ENCODE measurements at regions not wholly inside any gene's neighbourhood (a gene's known extent, or its start where the extent isn't known, plus 50 kb on each side); places are given as distances from the start of the nearest gene placed in this dataset.
"Not testable (repeated sequence)": the region's sequence is repeated elsewhere in the genome, so short reads cannot be mapped to it uniquely, and the experiment has no call there.

DNA sequence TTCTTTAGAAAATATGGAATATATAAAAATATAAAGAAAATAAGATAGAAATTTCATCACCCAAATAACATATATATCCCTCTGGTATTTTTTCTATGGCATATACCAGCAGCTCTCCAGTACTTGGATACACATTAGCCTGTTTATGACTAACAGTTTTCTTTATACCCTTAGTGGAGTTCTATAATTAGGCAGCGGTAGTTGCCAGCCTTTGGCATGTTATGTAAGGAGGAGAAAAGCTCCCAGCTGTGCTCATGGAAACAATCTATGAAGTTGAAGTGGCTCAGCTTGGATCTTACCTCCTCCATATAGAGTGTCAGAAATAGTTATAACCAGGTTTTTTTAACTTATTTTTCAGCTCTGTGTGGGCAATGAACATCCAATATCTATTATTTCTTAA lies 1636.8 kb downstream of the AMY1C start:
- DNase-seq (ENCODE audit: low read depth), result no peak

GRCh38 chr1:105396001-105396400 lies 1646.3 kb downstream of the AMY1C start:
- no peak for DNase-seq (ENCODE audit: low read depth)

GRCh38 chr1:105398909-105399308 lies 1649.2 kb downstream of the AMY1C start:
- no peak for DNase-seq (ENCODE audit: low read depth)

GRCh38 chr1:105399716-105400115 lies 1650.0 kb downstream of the AMY1C start:
- DNase-seq (ENCODE audit: low read depth), result no peak

DNA sequence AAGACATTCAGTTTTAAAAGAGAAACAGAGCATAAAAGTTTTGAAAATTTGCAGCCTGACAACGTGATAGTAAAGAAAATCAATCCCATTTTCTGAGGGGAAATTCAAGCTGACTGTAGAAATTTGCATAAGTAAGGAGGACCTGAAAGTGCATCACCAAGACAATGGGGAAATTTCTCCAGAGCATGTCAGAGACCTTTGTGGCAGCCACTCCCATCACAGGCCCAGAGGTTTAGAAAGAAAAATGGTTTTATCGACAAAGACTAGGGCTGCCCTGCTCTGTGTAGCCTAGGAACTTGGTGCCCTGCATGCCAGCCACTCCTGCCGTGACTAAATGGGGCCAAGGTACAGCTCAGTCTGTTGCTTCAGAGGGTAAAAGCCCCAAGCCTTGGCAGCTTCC lies 1640.2 kb upstream of the PRMT6 start:
- DNase-seq (ENCODE audit: low read depth), result no peak

GRCh38 chr1:105419030-105419429 lies 1637.4 kb upstream of the PRMT6 start:
- DNase-seq (ENCODE audit: low read depth), result no peak

DNA sequence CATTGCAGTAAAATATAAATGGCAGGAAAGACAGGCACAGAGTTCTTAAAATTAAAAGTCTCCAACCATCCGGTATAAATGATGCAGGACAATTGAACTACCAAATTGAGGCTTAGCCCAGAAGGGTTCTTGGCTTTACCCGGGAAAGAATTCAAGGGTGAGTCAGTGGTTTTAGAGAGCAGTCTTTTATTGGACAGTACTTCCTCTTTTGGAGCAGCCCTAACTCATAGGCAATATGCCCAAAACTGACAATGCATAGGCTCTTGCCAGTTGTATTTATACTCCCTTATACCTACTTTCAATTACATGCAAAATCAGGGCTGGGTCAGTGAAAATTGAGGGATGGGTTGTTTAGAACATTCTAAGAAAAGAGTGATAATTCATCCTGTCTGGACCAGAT lies 1628.9 kb upstream of the PRMT6 start:
- DNase-seq (ENCODE audit: low read depth), result peak; percentile 6

DNA sequence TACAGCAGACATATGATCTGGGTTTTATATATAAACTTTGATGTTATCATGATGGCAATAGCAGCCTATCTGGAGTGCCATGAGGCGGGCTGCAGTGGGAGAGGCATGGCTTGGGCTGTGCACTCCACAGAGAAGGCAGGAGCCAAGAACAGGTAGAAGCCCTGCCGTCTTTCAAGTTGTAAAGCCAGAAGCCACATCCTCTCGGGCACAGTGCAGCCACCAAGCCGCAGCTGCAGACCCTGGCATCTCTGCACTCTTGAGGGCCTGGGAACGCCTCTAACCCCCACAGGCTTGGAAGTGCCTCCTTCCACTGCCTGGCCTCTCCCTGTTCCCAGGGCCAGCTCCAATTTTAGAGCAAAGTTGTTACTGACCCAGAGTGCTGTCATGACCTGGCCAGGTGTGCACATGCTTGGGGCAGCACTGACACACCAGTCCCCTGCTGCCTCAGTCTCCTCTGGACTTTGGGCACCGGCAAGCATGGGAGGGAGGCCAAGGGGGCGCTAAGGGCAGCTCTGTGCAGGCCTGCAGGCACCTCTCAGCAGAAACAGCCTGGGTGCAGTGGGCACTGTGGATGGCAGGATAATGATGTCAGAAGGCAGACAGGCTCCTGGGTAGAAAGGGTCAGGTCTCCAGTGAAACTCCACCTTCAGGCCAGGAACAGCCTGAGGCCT lies 1619.8 kb upstream of the PRMT6 start:
- no peak for DNase-seq (ENCODE audit: low read depth)

- no peak for DNase-seq (ENCODE audit: low read depth)
Observed at GRCh38 chr1:105437847-105438246, 1618.6 kb upstream of the PRMT6 start.

DNA sequence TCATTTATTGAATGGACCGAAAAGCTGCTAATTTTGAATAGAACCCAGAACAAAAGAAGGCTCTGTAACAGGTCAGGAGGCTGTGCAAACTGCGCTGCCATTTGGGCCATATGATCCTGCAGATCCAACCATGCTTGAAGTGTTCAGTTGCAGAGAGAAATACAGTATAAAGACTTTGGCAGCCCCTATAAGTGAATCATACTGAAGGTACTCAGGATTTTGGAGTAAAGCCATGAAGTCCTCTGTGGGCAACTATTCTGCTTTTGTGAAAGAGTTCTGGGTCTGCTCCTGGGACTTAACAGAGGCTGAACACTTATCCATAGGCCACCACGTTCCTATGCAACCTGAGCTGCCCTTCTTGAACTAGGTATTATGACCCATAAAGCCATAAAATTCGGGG lies 1613.6 kb upstream of the PRMT6 start:
- no peak for DNase-seq (ENCODE audit: low read depth)

DNA sequence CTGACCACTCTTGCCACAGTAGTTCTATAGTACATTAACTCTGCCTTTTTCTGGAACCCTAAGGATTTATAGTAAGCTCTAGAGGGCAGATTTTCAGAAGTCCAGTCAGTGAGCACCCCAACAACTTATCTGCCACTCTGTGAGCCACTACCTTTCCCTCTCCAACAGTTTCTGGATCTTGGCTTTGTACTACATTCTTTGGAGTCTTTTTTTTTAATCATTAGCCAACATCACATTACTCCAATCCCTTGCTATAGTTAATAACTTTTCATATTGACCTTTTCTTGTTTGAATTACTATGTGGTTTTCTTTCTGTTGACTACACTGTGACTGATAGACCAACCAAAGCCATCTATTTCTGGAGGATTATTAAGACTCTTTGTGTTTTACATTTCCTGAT lies 1596.7 kb upstream of the PRMT6 start:
- no peak for DNase-seq (ENCODE audit: low read depth)

GRCh38 chr1:105462308-105462707 lies 1594.2 kb upstream of the PRMT6 start:
- DNase-seq (ENCODE audit: low read depth), result no peak

DNA sequence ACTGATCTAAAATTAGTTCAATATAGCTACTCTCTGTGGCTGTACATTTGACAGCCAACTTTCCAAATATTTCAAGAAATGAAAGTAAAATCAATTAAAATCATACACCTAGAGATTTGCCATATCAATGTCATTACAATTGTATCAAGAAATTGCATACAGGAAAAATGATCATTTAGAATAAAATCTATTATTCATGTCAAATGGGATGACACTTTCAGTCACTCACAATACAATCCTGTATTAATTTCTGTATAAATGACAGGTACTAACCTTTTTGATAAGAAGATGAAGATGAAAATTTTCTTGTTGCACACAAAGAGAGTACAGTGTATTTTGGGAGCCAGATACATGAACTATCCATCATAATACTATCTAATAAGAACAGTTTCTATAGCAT lies 1588.9 kb upstream of the PRMT6 start:
- DNase-seq (ENCODE audit: low read depth), result no peak

GRCh38 chr1:105470541-105470940 lies 1585.9 kb upstream of the PRMT6 start:
- not testable (repeated sequence) for DNase-seq (ENCODE audit: low read depth)

GRCh38 chr1:105483436-105483835 lies 1573.0 kb upstream of the PRMT6 start:
- no peak for DNase-seq (ENCODE audit: low read depth)

- DNase-seq (ENCODE audit: low read depth), result peak; percentile 93
Observed at GRCh38 chr1:105485207-105485606, 1571.3 kb upstream of the PRMT6 start.

- DNase-seq (ENCODE audit: low read depth), result no peak
Observed at GRCh38 chr1:105492921-105493320, 1563.6 kb upstream of the PRMT6 start.

GRCh38 chr1:105516068-105516467 lies 1540.4 kb upstream of the PRMT6 start:
- no peak for DNase-seq (ENCODE audit: low read depth)

- DNase-seq (ENCODE audit: low read depth), result no peak
Observed at GRCh38 chr1:105533996-105534395, 1522.5 kb upstream of the PRMT6 start.

DNA sequence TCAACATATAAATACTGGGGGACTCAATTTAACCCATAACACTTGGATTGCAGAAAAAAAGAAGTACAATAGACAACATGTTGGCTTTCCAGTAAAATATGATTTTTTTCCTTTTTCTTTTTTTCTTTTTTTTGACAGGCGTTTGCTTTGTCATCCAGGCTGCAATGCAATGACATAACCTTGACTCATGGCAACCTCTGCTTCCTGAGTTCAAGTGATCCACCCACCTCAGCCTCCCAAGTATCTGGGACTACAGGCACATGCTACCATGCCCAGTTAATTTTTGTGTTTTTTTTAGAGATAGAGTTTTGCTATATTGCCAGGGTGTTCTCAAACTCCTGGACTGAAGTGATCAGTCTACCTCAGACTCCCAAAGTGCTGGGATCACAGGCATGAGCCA lies 1512.0 kb upstream of the PRMT6 start:
- peak; percentile 49 for DNase-seq (ENCODE audit: low read depth)

DNA sequence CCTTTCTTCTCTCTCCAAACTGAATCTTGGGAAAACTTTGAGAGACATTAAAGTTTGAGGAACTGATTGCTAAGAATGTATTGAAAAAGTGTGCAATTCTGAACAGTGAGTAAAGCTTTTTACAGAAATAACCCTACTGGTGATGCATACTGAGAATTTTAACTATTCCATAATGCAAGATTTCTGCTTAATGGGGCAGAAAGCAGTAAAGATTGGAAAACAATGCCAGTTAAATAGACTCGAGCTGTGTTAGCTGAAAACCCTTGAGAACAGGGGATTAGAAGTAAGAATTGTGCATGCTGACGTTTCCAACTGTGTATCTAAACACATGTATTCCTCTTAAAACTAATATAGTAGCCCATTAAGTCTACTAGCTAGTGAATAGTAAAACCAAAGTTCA lies 1500.2 kb upstream of the PRMT6 start:
- DNase-seq (ENCODE audit: low read depth), result no peak

DNA sequence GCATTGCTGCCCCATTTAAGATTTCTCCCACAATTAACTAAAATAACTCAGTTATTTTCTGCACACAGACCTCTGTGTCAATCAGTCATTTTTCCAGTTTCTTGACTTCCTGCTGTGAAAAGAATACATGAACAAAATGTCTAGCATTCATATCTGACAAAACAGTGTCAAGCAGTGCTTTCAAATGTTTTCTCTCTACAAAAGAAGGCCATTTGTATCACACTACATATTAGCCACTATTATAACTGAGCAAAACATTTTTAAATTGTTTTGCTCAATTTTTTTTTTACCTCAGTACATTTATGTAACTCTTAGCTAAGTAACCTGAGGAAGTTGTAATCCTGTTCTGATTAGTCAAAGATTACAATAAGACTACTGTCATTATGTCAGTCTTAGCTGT lies 1498.5 kb upstream of the PRMT6 start:
- DNase-seq (ENCODE audit: low read depth), result no peak

- DNase-seq (ENCODE audit: low read depth), result no peak
Observed at GRCh38 chr1:105565006-105565405, 1491.5 kb upstream of the PRMT6 start.

DNA sequence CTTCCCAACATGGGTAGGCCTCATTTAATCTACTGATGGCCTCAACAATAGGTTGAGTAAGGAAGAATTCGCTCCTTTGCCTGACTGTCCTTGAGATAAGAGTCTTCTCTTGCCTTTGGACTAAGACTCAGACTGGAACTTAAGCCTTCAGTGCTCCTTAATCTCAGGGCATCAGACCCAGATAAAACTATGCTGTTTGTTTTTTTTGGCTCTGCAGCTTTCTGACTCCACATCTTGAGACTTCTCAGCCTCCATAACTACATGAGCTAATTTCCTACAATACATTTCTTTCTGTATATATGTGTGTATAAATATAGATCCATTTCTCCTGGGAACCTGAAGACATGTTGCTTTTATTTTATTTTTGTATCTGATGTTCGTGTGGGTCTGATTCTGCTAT lies 1470.7 kb upstream of the PRMT6 start:
- DNase-seq (ENCODE audit: low read depth), result no peak

GRCh38 chr1:105591681-105592080 lies 1464.8 kb upstream of the PRMT6 start:
- DNase-seq (ENCODE audit: low read depth), result no peak
